SH-SY5Y (cell line): ENCODE measurements at regions not wholly inside any gene's neighbourhood (a gene's known extent, or its start where the extent isn't known, plus 50 kb on each side); places are given as distances from the start of the nearest gene placed in this dataset.

ENCODE experiments used
- GATA2 ChIP-seq: IDR thresholded peaks from 2 replicates; pipeline ENCODE4 v1.6.1; 2011; ENCODE audit warnings: mild to moderate bottlenecking, low read depth, low read length
- GATA3 ChIP-seq: IDR thresholded peaks from 2 replicates; pipeline ENCODE4 v1.6.1; 2011; ENCODE audit warnings: low read depth, mild to moderate bottlenecking, low read length, moderate library complexity

GRCh38 chr2:242052421-242052820 is 182.9 kb downstream of the RTP5 start:
- TF ChIP-seq GATA2 = no peak
- no peak for TF ChIP-seq GATA3
